NCI-H2107 treated with DMSO at 0.1 percent for 48 hours (cell line): ENCODE measurements at regions not wholly inside any gene's neighbourhood (a gene's known extent, or its start where the extent isn't known, plus 50 kb on each side); places are given as distances from the start of the nearest gene placed in this dataset.

Experiments used
- DNase-seq: peaks from one replicate; lab custom pipeline; 2025; ENCODE audit not compliant: unreplicated experiment; lab: John Stamatoyannopoulos, UW

- DNase-seq, result no peak
Measured at GRCh38 chr10:36704124-36704523, 421.3 kb upstream of the ANKRD30A start.

GRCh38 chr10:36703179-36703578 lies 422.2 kb upstream of the ANKRD30A start:
- DNase-seq, result no peak

GRCh38 chr10:36700123-36700522 lies 425.3 kb upstream of the ANKRD30A start:
- no peak for DNase-seq

- no peak for DNase-seq
Measured at GRCh38 chr10:36692759-36693158, 432.6 kb upstream of the ANKRD30A start.

- DNase-seq, result no peak
Measured at GRCh38 chr10:36688717-36689116, 436.7 kb upstream of the ANKRD30A start.

- DNase-seq, result no peak
Measured at GRCh38 chr10:36683421-36683820, 442.0 kb upstream of the ANKRD30A start.

GRCh38 chr10:36681751-36682632 lies 443.4 kb upstream of the ANKRD30A start:
- no peak for DNase-seq

- DNase-seq, result no peak
Measured at GRCh38 chr10:36679554-36679953, 445.8 kb upstream of the ANKRD30A start.

- DNase-seq, result no peak
Measured at GRCh38 chr10:36677431-36677768, 448.0 kb upstream of the ANKRD30A start.

GRCh38 chr10:36676756-36677430 lies 448.5 kb upstream of the ANKRD30A start:
- DNase-seq, result peak; percentile 89

- peak; percentile 89 for DNase-seq
Measured at GRCh38 chr10:36676321-36676720, 449.1 kb upstream of the ANKRD30A start.

GRCh38 chr10:36675458-36675880 lies 449.9 kb upstream of the ANKRD30A start:
- no peak for DNase-seq

- no peak for DNase-seq
Measured at GRCh38 chr10:36671607-36672006, 453.8 kb upstream of the ANKRD30A start.

GRCh38 chr10:36670621-36671402 lies 454.6 kb upstream of the ANKRD30A start:
- no peak for DNase-seq

- no peak for DNase-seq
Measured at GRCh38 chr10:36669615-36670352, 455.6 kb upstream of the ANKRD30A start.

- no peak for DNase-seq
Measured at GRCh38 chr10:36666451-36666850, 458.9 kb upstream of the ANKRD30A start.

GRCh38 chr10:36662571-36662970 lies 462.8 kb upstream of the ANKRD30A start:
- DNase-seq, result no peak

- no peak for DNase-seq
Measured at GRCh38 chr10:36650274-36650673, 475.1 kb upstream of the ANKRD30A start.

GRCh38 chr10:36647540-36647939 lies 477.9 kb upstream of the ANKRD30A start:
- DNase-seq, result no peak

- no peak for DNase-seq
Measured at GRCh38 chr10:36640626-36641025, 484.8 kb upstream of the ANKRD30A start.
